WTC11 (cell line): ENCODE measurements at regions not wholly inside any gene's neighbourhood (a gene's known extent, or its start where the extent isn't known, plus 50 kb on each side); places are given as distances from the start of the nearest gene placed in this dataset.

Experiments
- ATAC-seq: fragments of 200-7000 bp; cut with Tn5 transposase; 2 replicates; pipeline ENCODE4 v1.10.0; 2021; ENCODE audit warnings: mild to moderate bottlenecking, moderate library complexity
- CTCF ChIA-PET: fragments of 300-600 bp; sonication (Branson Sonifier 250); formaldehyde crosslinking; loops from one replicate; lab custom pipeline; 2021; ENCODE audit warnings: antibody characterized with exemption; lab: Charles Lee
- POLR2A ChIA-PET: fragments of 350-600 bp; sonication (Branson Sonifier 250); formaldehyde crosslinking; loops from one replicate; lab custom pipeline; 2021; ENCODE audit warnings: antibody characterized with exemption; lab: Charles Lee
- DNase-seq: peaks from one replicate; pipeline ENCODE4 v3.0.0; 2021; ENCODE audit warnings: low spot score
- H3K27ac Mint-ChIP-seq: 2 replicates; pipeline ENCODE4 v1.8.0; 2021; ENCODE audit warnings: mixed read lengths
- H3K27me3 Mint-ChIP-seq: 2 replicates; pipeline ENCODE4 v1.8.0; 2021; ENCODE audit warnings: low read depth, mild to moderate bottlenecking, moderate library complexity, mixed read lengths
- H3K36me3 Mint-ChIP-seq: 2 replicates; pipeline ENCODE4 v1.8.0; 2021; ENCODE audit warnings: mixed read lengths
- H3K4me1 Mint-ChIP-seq: 2 replicates; pipeline ENCODE4 v1.8.0; 2022; ENCODE audit warnings: mixed read lengths
- H3K4me3 Mint-ChIP-seq: 2 replicates; pipeline ENCODE4 v1.8.0; 2021; ENCODE audit warnings: mild to moderate bottlenecking, moderate library complexity, mixed read lengths
- H3K9me3 Mint-ChIP-seq: 2 replicates; pipeline ENCODE4 v1.8.0; 2021; ENCODE audit warnings: mixed read lengths
- ATF1 ChIP-seq: sonication (generic); formaldehyde crosslinking; IDR thresholded peaks from 2 replicates; pipeline ENCODE4 v1.8.1; 2023; ENCODE audit warnings: mild to moderate bottlenecking, moderate library complexity, missing genetic modification reagents
- CBFB ChIP-seq: sonication (generic); formaldehyde crosslinking; IDR thresholded peaks from 2 replicates; pipeline ENCODE4 v1.8.1; 2022; ENCODE audit warnings: mild to moderate bottlenecking, low read depth, missing genetic modification reagents
- CREB1 ChIP-seq: sonication (generic); formaldehyde crosslinking; IDR thresholded peaks from 2 replicates; pipeline ENCODE4 v1.8.0; 2023; ENCODE audit warnings: mild to moderate bottlenecking, missing genetic modification reagents
- CREM ChIP-seq: sonication (generic); formaldehyde crosslinking; IDR thresholded peaks from 2 replicates; pipeline ENCODE4 v1.8.1; 2022; ENCODE audit warnings: mild to moderate bottlenecking, missing genetic modification reagents, moderate library complexity
- ELF4 ChIP-seq: sonication (generic); formaldehyde crosslinking; IDR thresholded peaks from 2 replicates; pipeline ENCODE4 v1.8.1; 2022; ENCODE audit warnings: low read depth, mild to moderate bottlenecking, moderate library complexity, missing genetic modification reagents
- HMGA2 ChIP-seq: fragments of 250-450 bp; sonication (Bioruptor Pico); IDR thresholded peaks from 2 replicates; pipeline ENCODE4 v1.4.0; 2021; ENCODE audit warnings: mild to moderate bottlenecking, moderate library complexity
- JAZF1 ChIP-seq: fragments of 250-450 bp; sonication (Bioruptor Pico); IDR thresholded peaks from 2 replicates; pipeline ENCODE4 v1.9.0; 2021; ENCODE audit warnings: moderate library complexity, mild to moderate bottlenecking, inconsistent platforms
- NR3C1 ChIP-seq: sonication (generic); formaldehyde crosslinking; conservative IDR thresholded peaks from 2 replicates; pipeline ENCODE4 v1.8.1; 2023; ENCODE audit warnings: low read depth, mild to moderate bottlenecking, missing genetic modification reagents
- PRRX2 ChIP-seq: fragments of 250-450 bp; sonication (Bioruptor Pico); IDR thresholded peaks from 2 replicates; pipeline ENCODE4 v1.8.0; 2021; ENCODE audit warnings: mild to moderate bottlenecking
- RORB ChIP-seq: fragments of 250-450 bp; sonication (Bioruptor Pico); IDR thresholded peaks from 2 replicates; pipeline ENCODE4 v1.9.0; 2021; ENCODE audit warnings: mild to moderate bottlenecking
- ZNF219 ChIP-seq: sonication (generic); formaldehyde crosslinking; IDR thresholded peaks from 2 replicates; pipeline ENCODE4 v1.8.0; 2023; ENCODE audit warnings: missing genetic modification reagents, mild to moderate bottlenecking, borderline replicate concordance
- ZNF232 ChIP-seq: sonication (generic); formaldehyde crosslinking; IDR thresholded peaks from 2 replicates; pipeline ENCODE4 v1.8.0; 2022; ENCODE audit warnings: mild to moderate bottlenecking, missing genetic modification reagents
- TF ChIP-seq, protein P1 (sequence below): sonication (generic); formaldehyde crosslinking; IDR thresholded peaks from 2 replicates; pipeline ENCODE4 v1.8.1; 2023; ENCODE audit warnings: mild to moderate bottlenecking, moderate library complexity, missing genetic modification reagents
- TF ChIP-seq, protein P2 (sequence below): sonication (generic); formaldehyde crosslinking; IDR thresholded peaks from 2 replicates; pipeline ENCODE4 v1.8.1; 2022; ENCODE audit warnings: mild to moderate bottlenecking, missing genetic modification reagents, moderate library complexity, borderline replicate concordance
- TF ChIP-seq, protein P3 (sequence below): sonication (generic); formaldehyde crosslinking; IDR thresholded peaks from 2 replicates; pipeline ENCODE4 v1.8.0; 2023; ENCODE audit warnings: mild to moderate bottlenecking, missing genetic modification reagents
- TF ChIP-seq, protein P4 (sequence below): sonication (generic); formaldehyde crosslinking; IDR thresholded peaks from 2 replicates; pipeline ENCODE4 v1.8.1; 2023; ENCODE audit warnings: mild to moderate bottlenecking, missing genetic modification reagents, moderate library complexity
- TF ChIP-seq, protein P5 (sequence below): sonication (generic); formaldehyde crosslinking; conservative IDR thresholded peaks from 2 replicates; pipeline ENCODE4 v1.8.1; 2023; ENCODE audit warnings: mild to moderate bottlenecking, low read depth, missing genetic modification reagents, moderate library complexity
- TF ChIP-seq, protein P6 (sequence below): sonication (generic); formaldehyde crosslinking; IDR thresholded peaks from 2 replicates; pipeline ENCODE4 v1.8.1; 2023; ENCODE audit warnings: mild to moderate bottlenecking, missing genetic modification reagents

DNA sequence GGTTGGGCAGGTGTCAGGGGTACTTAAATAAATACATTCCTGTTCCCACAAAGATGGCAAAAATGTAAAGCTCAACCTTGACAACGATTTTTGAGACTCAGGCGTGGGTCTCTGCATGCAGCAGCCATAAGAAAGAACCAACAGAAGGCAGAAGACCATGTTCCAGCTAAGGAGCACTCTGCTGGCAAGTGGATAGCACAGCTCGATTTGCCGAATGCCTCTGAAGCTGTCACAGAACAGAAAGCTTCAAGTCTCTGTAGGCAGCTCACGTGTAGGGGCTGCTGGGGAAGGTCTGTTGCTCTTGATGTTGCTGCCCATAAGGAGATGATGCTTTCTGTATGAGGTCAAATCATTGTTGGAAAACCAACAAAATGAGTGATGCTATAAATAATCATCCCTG, 119.6 kb upstream of the GRIN3A start:
- POLR2A ChIA-PET: no interaction called here
- H3K4me3 Mint-ChIP-seq: no peak overlapping the region
- ATAC-seq (peak; percentile 61), DNase-seq (no peak)
- H3K27me3 Mint-ChIP-seq: no peaks in the 10 kb centered on the region
- no peaks in the 10 kb centered on the region for H3K9me3 Mint-ChIP-seq
- TF ChIP-seq ATF1 (CRISPR knock-in tag) (no peak), ZNF219 (no peak), CREB1 (CRISPR knock-in tag) (no peak), PRRX2 (CRISPR knock-in tag) (no peak), ELF4 (no peak), RORB (CRISPR knock-in tag) (no peak), NR3C1 (no peak), HMGA2 (CRISPR knock-in tag) (no peak), CBFB (CRISPR knock-in tag) (no peak), CREM (CRISPR knock-in tag) (no peak), JAZF1 (CRISPR knock-in tag) (no peak), ZNF232 (CRISPR knock-in tag) (no peak)
- TF ChIP-seq, protein P1, sequence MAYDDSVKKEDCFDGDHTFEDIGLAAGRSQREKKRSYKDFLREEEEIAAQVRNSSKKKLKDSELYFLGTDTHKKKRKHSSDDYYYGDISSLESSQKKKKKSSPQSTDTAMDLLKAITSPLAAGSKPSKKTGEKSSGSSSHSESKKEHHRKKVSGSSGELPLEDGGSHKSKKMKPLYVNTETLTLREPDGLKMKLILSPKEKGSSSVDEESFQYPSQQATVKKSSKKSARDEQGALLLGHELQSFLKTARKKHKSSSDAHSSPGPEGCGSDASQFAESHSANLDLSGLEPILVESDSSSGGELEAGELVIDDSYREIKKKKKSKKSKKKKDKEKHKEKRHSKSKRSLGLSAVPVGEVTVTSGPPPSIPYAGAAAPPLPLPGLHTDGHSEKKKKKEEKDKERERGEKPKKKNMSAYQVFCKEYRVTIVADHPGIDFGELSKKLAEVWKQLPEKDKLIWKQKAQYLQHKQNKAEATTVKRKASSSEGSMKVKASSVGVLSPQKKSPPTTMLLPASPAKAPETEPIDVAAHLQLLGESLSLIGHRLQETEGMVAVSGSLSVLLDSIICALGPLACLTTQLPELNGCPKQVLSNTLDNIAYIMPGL (CRISPR knock-in tag): no peak
- TF ChIP-seq, protein P2, sequence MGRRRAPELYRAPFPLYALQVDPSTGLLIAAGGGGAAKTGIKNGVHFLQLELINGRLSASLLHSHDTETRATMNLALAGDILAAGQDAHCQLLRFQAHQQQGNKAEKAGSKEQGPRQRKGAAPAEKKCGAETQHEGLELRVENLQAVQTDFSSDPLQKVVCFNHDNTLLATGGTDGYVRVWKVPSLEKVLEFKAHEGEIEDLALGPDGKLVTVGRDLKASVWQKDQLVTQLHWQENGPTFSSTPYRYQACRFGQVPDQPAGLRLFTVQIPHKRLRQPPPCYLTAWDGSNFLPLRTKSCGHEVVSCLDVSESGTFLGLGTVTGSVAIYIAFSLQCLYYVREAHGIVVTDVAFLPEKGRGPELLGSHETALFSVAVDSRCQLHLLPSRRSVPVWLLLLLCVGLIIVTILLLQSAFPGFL (CRISPR knock-in tag): no peak
- TF ChIP-seq, protein P3, sequence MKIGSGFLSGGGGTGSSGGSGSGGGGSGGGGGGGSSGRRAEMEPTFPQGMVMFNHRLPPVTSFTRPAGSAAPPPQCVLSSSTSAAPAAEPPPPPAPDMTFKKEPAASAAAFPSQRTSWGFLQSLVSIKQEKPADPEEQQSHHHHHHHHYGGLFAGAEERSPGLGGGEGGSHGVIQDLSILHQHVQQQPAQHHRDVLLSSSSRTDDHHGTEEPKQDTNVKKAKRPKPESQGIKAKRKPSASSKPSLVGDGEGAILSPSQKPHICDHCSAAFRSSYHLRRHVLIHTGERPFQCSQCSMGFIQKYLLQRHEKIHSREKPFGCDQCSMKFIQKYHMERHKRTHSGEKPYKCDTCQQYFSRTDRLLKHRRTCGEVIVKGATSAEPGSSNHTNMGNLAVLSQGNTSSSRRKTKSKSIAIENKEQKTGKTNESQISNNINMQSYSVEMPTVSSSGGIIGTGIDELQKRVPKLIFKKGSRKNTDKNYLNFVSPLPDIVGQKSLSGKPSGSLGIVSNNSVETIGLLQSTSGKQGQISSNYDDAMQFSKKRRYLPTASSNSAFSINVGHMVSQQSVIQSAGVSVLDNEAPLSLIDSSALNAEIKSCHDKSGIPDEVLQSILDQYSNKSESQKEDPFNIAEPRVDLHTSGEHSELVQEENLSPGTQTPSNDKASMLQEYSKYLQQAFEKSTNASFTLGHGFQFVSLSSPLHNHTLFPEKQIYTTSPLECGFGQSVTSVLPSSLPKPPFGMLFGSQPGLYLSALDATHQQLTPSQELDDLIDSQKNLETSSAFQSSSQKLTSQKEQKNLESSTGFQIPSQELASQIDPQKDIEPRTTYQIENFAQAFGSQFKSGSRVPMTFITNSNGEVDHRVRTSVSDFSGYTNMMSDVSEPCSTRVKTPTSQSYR: no peak
- TF ChIP-seq, protein P4, sequence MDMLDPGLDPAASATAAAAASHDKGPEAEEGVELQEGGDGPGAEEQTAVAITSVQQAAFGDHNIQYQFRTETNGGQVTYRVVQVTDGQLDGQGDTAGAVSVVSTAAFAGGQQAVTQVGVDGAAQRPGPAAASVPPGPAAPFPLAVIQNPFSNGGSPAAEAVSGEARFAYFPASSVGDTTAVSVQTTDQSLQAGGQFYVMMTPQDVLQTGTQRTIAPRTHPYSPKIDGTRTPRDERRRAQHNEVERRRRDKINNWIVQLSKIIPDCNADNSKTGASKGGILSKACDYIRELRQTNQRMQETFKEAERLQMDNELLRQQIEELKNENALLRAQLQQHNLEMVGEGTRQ (CRISPR knock-in tag): no peak
- TF ChIP-seq, protein P5, sequence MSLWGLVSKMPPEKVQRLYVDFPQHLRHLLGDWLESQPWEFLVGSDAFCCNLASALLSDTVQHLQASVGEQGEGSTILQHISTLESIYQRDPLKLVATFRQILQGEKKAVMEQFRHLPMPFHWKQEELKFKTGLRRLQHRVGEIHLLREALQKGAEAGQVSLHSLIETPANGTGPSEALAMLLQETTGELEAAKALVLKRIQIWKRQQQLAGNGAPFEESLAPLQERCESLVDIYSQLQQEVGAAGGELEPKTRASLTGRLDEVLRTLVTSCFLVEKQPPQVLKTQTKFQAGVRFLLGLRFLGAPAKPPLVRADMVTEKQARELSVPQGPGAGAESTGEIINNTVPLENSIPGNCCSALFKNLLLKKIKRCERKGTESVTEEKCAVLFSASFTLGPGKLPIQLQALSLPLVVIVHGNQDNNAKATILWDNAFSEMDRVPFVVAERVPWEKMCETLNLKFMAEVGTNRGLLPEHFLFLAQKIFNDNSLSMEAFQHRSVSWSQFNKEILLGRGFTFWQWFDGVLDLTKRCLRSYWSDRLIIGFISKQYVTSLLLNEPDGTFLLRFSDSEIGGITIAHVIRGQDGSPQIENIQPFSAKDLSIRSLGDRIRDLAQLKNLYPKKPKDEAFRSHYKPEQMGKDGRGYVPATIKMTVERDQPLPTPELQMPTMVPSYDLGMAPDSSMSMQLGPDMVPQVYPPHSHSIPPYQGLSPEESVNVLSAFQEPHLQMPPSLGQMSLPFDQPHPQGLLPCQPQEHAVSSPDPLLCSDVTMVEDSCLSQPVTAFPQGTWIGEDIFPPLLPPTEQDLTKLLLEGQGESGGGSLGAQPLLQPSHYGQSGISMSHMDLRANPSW (CRISPR knock-in tag): no peak
- TF ChIP-seq, protein P6, sequence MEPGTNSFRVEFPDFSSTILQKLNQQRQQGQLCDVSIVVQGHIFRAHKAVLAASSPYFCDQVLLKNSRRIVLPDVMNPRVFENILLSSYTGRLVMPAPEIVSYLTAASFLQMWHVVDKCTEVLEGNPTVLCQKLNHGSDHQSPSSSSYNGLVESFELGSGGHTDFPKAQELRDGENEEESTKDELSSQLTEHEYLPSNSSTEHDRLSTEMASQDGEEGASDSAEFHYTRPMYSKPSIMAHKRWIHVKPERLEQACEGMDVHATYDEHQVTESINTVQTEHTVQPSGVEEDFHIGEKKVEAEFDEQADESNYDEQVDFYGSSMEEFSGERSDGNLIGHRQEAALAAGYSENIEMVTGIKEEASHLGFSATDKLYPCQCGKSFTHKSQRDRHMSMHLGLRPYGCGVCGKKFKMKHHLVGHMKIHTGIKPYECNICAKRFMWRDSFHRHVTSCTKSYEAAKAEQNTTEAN: no peak
- no peaks in the 10 kb centered on the region for H3K36me3 Mint-ChIP-seq
- H3K4me1 Mint-ChIP-seq: peaks cover 6% of the 10 kb centered on the region
- CTCF ChIA-PET: no interaction called here
- H3K27ac Mint-ChIP-seq: no peak overlapping the region
